ENCODE measurements at regions not wholly inside any gene's neighbourhood (a gene's known extent, or its start where the extent isn't known, plus 50 kb on each side); places are given as distances from the start of the nearest gene placed in this dataset.

- DNase-seq (ENCODE audit: low read depth in 1 of 2, low spot score in 2 of 2) (no peak), FAIRE-seq (no peak)
- Histone ChIP-seq H3K56ac (replicated peaks; ENCODE audit: insufficient read length, low read depth, low read length) (no peak overlapping the region), H3K23ac (ENCODE audit: insufficient read length) (no peak overlapping the region), H2BK15ac (ENCODE audit: low read length) (no peak overlapping the region), H3K4me3 (ENCODE audit: extremely low read depth in 1 of 4, insufficient read depth in 2 of 4, low read depth in 3 of 4, low read length in 4 of 4) (no peak overlapping the region), H3K27me3 (replicated peaks in 1 of 4; ENCODE audit: control insufficient read depth in 3 of 4, extremely low read depth in 1 of 4, insufficient read depth in 3 of 4, low read length in 3 of 4) (no peaks in the 10 kb centered on the region), H3K14ac (ENCODE audit: insufficient read length) (no peak overlapping the region), H3K36me3 (ENCODE audit: control insufficient read depth in 2 of 4, insufficient read depth in 4 of 4, low read length in 3 of 4) (no peaks in the 10 kb centered on the region), H2AK5ac (ENCODE audit: low read depth, low read length) (no peak overlapping the region), H3K4me2 (ENCODE audit: insufficient read depth in 1 of 2, low read depth in 2 of 2, low read length in 2 of 2) (no peak overlapping the region), H2AFZ (ENCODE audit: low read length) (no peak overlapping the region), H3K27ac (ENCODE audit: low read depth, low read length) (no peak overlapping the region), H3K79me2 (ENCODE audit: control insufficient read depth in 1 of 2, insufficient read depth in 2 of 2, low read length in 2 of 2) (no peaks in the 10 kb centered on the region), H3K9me3 (ENCODE audit: insufficient read depth in 2 of 2, low read depth in 1 of 2, low read length in 1 of 2) (no peaks in the 10 kb centered on the region), H3K4ac (replicated peaks; ENCODE audit: insufficient read length, low read depth, low read length) (no peak overlapping the region), H2BK20ac (ENCODE audit: low read length) (no peak overlapping the region), H4K5ac (ENCODE audit: insufficient read length, low read depth, low read length) (no peak overlapping the region), H3K23me2 (ENCODE audit: low read depth, low read length) (no peaks in the 10 kb centered on the region), H2BK5ac (ENCODE audit: low read depth, low read length) (no peak overlapping the region), H3K79me1 (ENCODE audit: low read depth, low read length) (no peaks in the 10 kb centered on the region), H3K4me1 (replicated peaks in 1 of 4; ENCODE audit: control insufficient read depth in 3 of 4, insufficient read depth in 4 of 4, low read length in 3 of 4) (no peaks in the 10 kb centered on the region), H3K18ac (ENCODE audit: extremely low read depth, low read length) (no peak overlapping the region), H4K8ac (ENCODE audit: extremely low read depth, insufficient read depth, low read length) (no peak overlapping the region), H2BK120ac (replicated peaks; ENCODE audit: low read depth, low read length) (no peak overlapping the region), H4K91ac (replicated peaks; ENCODE audit: insufficient read length, low read length) (no peak overlapping the region), H2BK12ac (ENCODE audit: low read depth, low read length) (no peak overlapping the region), H4K20me1 (replicated peaks in 1 of 2; ENCODE audit: control insufficient read depth in 1 of 2, insufficient read depth in 2 of 2, low read length in 2 of 2) (no peaks in the 10 kb centered on the region), H3K9ac (replicated peaks in 1 of 4; ENCODE audit: extremely low read depth in 1 of 4, low read depth in 3 of 4, low read length in 3 of 4) (no peak overlapping the region)
- CTCF ChIA-PET (ENCODE audit: partially characterized antibody): no interaction called here
- POLR2A ChIA-PET (ENCODE audit: partially characterized antibody): no interaction called here
- 96% methylated on average over 1 of the region's 1 CpG; no CpG with 5 or more reads in 1 of the 2 experiments for WGBS, 2 experiments (ENCODE audit: extremely low coverage in 1 of 2, insufficient coverage in 1 of 2, insufficient read length in 1 of 2, insufficient replicate concordance in 2 of 2, low coverage in 1 of 2, low lambda C conversion rate in 2 of 2, missing lambda C conversion rate in 1 of 2)
- TF ChIP-seq JUND (IDR thresholded peaks at IDR 0.05; ENCODE audit: low read length): no peak
- TF ChIP-seq KDM5A (IDR thresholded peaks at IDR 0.05; ENCODE audit: low read length): no peak
Measured at GRCh38 chr4:34170946-34171345, 2073.4 kb downstream of the ARAP2 start.
